Naive thymus-derived CD4-positive, alpha-beta T cell (primary cell): ENCODE measurements at regions not wholly inside any gene's neighbourhood (a gene's known extent, or its start where the extent isn't known, plus 50 kb on each side); places are given as distances from the start of the nearest gene placed in this dataset.
"Not testable (repeated sequence)": the region's sequence is repeated elsewhere in the genome, so short reads cannot be mapped to it uniquely, and the experiment has no call there.

ENCODE experiments used
- ATAC-seq: fragments of 150-1000 bp; cut with Tn5 transposase; 2 replicates; pipeline ENCODE4 v1.10.0; 2021; ENCODE audit warnings: mild to moderate bottlenecking, moderate library complexity
- CTCF ChIA-PET: fragments of 350-600 bp; sonication (Branson Sonifier 250); formaldehyde crosslinking; loops from one replicate; lab custom pipeline; 2021; ENCODE audit warnings: antibody characterized with exemption; lab: Charles Lee
- POLR2A ChIA-PET: fragments of 350-600 bp; sonication (Branson Sonifier 250); formaldehyde crosslinking; loops from one replicate; lab custom pipeline; 2021; ENCODE audit warnings: antibody characterized with exemption, inconsistent platforms; lab: Charles Lee
- DNase-seq, 9 donors: peaks; one replicate each; pipeline versions ENCODE4 v3.0.0 to v3.0.0-alpha.2; 2020 to 2022; ENCODE audit warnings: mixed read lengths in 1 of 9
- H3K27ac ChIP-seq: one replicate; pipeline ENCODE4 v1.7.0; 2013; ENCODE audit warnings: mild to moderate bottlenecking, low read depth, low read length, moderate library complexity
- H3K27me3 ChIP-seq, 2 donors: one replicate each; pipeline ENCODE4 v1.7.0; 2013; ENCODE audit warnings: low read length in 2 of 2, mild to moderate bottlenecking in 2 of 2, moderate library complexity in 2 of 2; ENCODE audit not compliant: control insufficient read depth in 2 of 2, insufficient read depth in 2 of 2
- H3K36me3 ChIP-seq, 3 experiments: 1 replicate in 2 of 3; 2 replicates in 1 of 3; pipeline ENCODE4 v1.7.0; 2013; ENCODE audit warnings: low read length in 3 of 3, mild to moderate bottlenecking in 3 of 3, moderate library complexity in 1 of 3; ENCODE audit not compliant: insufficient read depth in 3 of 3, control insufficient read depth in 2 of 3
- H3K4me1 ChIP-seq, 2 donors: one replicate each; pipeline ENCODE4 v1.7.0; 2013; ENCODE audit warnings: low read length in 2 of 2, mild to moderate bottlenecking in 2 of 2, moderate library complexity in 1 of 2; ENCODE audit not compliant: control insufficient read depth in 2 of 2, insufficient read depth in 2 of 2
- H3K4me3 ChIP-seq: 2 replicates; pipeline ENCODE4 v1.7.0; 2013; ENCODE audit warnings: mild to moderate bottlenecking, low read length
- H3K9me3 ChIP-seq, 3 experiments: 1 replicate in 2 of 3; 2 replicates in 1 of 3; pipeline ENCODE4 v1.7.0; 2013; ENCODE audit warnings: low read length in 3 of 3; ENCODE audit not compliant: control insufficient read depth in 2 of 3
- H3K27ac Mint-ChIP-seq, 9 donors: one replicate each; pipeline ENCODE4 v1.8.0; 2020 to 2022; ENCODE audit warnings: mixed read lengths in 9 of 9, mild to moderate bottlenecking in 8 of 9, moderate library complexity in 5 of 9, inconsistent platforms in 2 of 9
- H3K27me3 Mint-ChIP-seq, 5 donors: one replicate each; pipeline ENCODE4 v1.8.0; 2021 to 2022; ENCODE audit warnings: mixed read lengths in 5 of 5, mild to moderate bottlenecking in 1 of 5
- H3K36me3 Mint-ChIP-seq, 5 donors: one replicate each; pipeline ENCODE4 v1.8.0; 2020 to 2022; ENCODE audit warnings: mixed read lengths in 5 of 5, mild to moderate bottlenecking in 3 of 5, inconsistent platforms in 1 of 5
- H3K4me1 Mint-ChIP-seq, 7 donors: one replicate each; pipeline ENCODE4 v1.8.0; 2020 to 2022; ENCODE audit warnings: mixed read lengths in 7 of 7, mild to moderate bottlenecking in 3 of 7, inconsistent platforms in 1 of 7
- H3K4me3 Mint-ChIP-seq, 10 donors: one replicate each; pipeline ENCODE4 v1.8.0; 2020 to 2022; ENCODE audit warnings: mild to moderate bottlenecking in 10 of 10, mixed read lengths in 10 of 10, moderate library complexity in 6 of 10, inconsistent platforms in 2 of 10
- H3K9me3 Mint-ChIP-seq, 11 donors: one replicate each; pipeline ENCODE4 v1.8.0; 2020 to 2022; ENCODE audit warnings: mixed read lengths in 11 of 11, mild to moderate bottlenecking in 4 of 11, inconsistent platforms in 1 of 11, moderate library complexity in 1 of 11
- intact Hi-C, 2 donors: fragments of 100-400 bp; cut with micrococcal nuclease; formaldehyde crosslinking; loops; one replicate each; pipeline ENCODE4 v1.15.1; 2023

GRCh38 chr4:169934794-169935429 is 91.3 kb downstream of the MFAP3L start:
- ChIA-PET POLR2A (interaction anchor here (0.7 kb wide), 1 partner anchor 788 kb away, joined by 3 read pairs; no protein-coding TSS in a partner anchor), CTCF (no interaction called here)
- intact Hi-C loops = no loop called here
- Mint-ChIP-seq H3K4me3 (no peak overlapping the region), H3K27ac (no peak overlapping the region), H3K36me3 (peaks cover 0 to 4% (median 0%) of the 10 kb centered on the region in 5 donors), H3K4me1 (peaks cover 0 to 4% (median 0%) of the 10 kb centered on the region in 7 donors), H3K9me3 (peaks cover 0 to 3% (median 0%) of the 10 kb centered on the region in 11 donors), H3K27me3 (peaks cover 0 to 5% (median 0%) of the 10 kb centered on the region in 5 donors)
- Histone ChIP-seq H3K36me3 (no peaks in the 10 kb centered on the region), H3K9me3 (no peaks in the 10 kb centered on the region), H3K4me1 (no peaks in the 10 kb centered on the region), H3K4me3 (no peak overlapping the region), H3K27me3 (no peaks in the 10 kb centered on the region), H3K27ac (no peak overlapping the region)
- no peak for ATAC-seq
- DNase-seq = no peak

- H3K36me3 Mint-ChIP-seq = peaks cover 0 to 4% (median 0%) of the 10 kb centered on the region in 5 donors
Measured at GRCh38 chr4:169933531-169933930, 92.7 kb downstream of the MFAP3L start.

GRCh38 chr4:169931964-169932363 is 94.2 kb downstream of the MFAP3L start:
- no peaks in the 10 kb centered on the region for H3K27me3 ChIP-seq
- H3K36me3 ChIP-seq = no peaks in the 10 kb centered on the region
- H3K9me3 Mint-ChIP-seq = peaks cover 0 to 3% (median 0%) of the 10 kb centered on the region in 11 donors
- ChIA-PET CTCF (no interaction called here), POLR2A (no interaction called here)
- H3K9me3 ChIP-seq = no peaks in the 10 kb centered on the region
- no peaks in the 10 kb centered on the region for H3K4me1 Mint-ChIP-seq
- peaks cover 0 to 4% (median 0%) of the 10 kb centered on the region in 5 donors for H3K36me3 Mint-ChIP-seq
- DNase-seq (no peak), ATAC-seq (no peak)
- no peak overlapping the region for H3K27ac Mint-ChIP-seq
- H3K27me3 Mint-ChIP-seq = peaks cover 3 to 9% (median 5%) of the 10 kb centered on the region in 5 donors
- intact Hi-C loops = no loop called here
- no peak overlapping the region for H3K27ac ChIP-seq
- H3K4me1 ChIP-seq = no peaks in the 10 kb centered on the region
- no peak overlapping the region for H3K4me3 Mint-ChIP-seq
- no peak overlapping the region for H3K4me3 ChIP-seq

More at GRCh38 chr4:169933531-169933930, 92.7 kb downstream of the MFAP3L start:
- peaks cover 0 to 3% (median 0%) of the 10 kb centered on the region in 11 donors for H3K9me3 Mint-ChIP-seq
- H3K9me3 ChIP-seq = no peaks in the 10 kb centered on the region
- no peaks in the 10 kb centered on the region for H3K27me3 ChIP-seq
- CTCF ChIA-PET = no interaction called here
- DNase-seq = no peak
- no peaks in the 10 kb centered on the region for H3K36me3 ChIP-seq
- intact Hi-C loops = no loop called here
- ATAC-seq = no peak
- H3K4me3 ChIP-seq = no peak overlapping the region
- H3K27me3 Mint-ChIP-seq = peaks cover 0 to 5% (median 0%) of the 10 kb centered on the region in 5 donors
- no peaks in the 10 kb centered on the region for H3K4me1 ChIP-seq
- H3K4me3 Mint-ChIP-seq = no peak overlapping the region
- H3K4me1 Mint-ChIP-seq = no peaks in the 10 kb centered on the region
- POLR2A ChIA-PET = no interaction called here
- no peak overlapping the region for H3K27ac Mint-ChIP-seq
- no peak overlapping the region for H3K27ac ChIP-seq

GRCh38 chr4:169930755-169931154 is 95.4 kb downstream of the MFAP3L start:
- CTCF ChIA-PET, H3K36me3 Mint-ChIP-seq, H3K4me3 ChIP-seq, H3K36me3 ChIP-seq, H3K27me3 Mint-ChIP-seq, H3K9me3 Mint-ChIP-seq, H3K4me1 Mint-ChIP-seq, H3K27ac Mint-ChIP-seq, ATAC-seq, DNase-seq, H3K27me3 ChIP-seq, H3K9me3 ChIP-seq, H3K4me3 Mint-ChIP-seq, intact Hi-C loops, H3K27ac ChIP-seq, H3K4me1 ChIP-seq: not testable (repeated sequence)
- POLR2A ChIA-PET = interaction anchor here (0.6 kb wide), 1 partner anchor 496 kb away, joined by 3 read pairs; no protein-coding TSS in a partner anchor

GRCh38 chr4:169927280-169927679 is 98.9 kb downstream of the MFAP3L start:
- H3K4me1 ChIP-seq = no peaks in the 10 kb centered on the region
- no peak overlapping the region for H3K27ac Mint-ChIP-seq
- no peaks in the 10 kb centered on the region for H3K4me1 Mint-ChIP-seq
- H3K9me3 Mint-ChIP-seq = peaks cover 0 to 3% (median 0%) of the 10 kb centered on the region in 11 donors
- ChIA-PET POLR2A (no interaction called here), CTCF (no interaction called here)
- no peak overlapping the region for H3K4me3 Mint-ChIP-seq
- peaks cover 0 to 4% (median 0%) of the 10 kb centered on the region in 5 donors for H3K36me3 Mint-ChIP-seq
- no peaks in the 10 kb centered on the region for H3K9me3 ChIP-seq
- H3K4me3 ChIP-seq = no peak overlapping the region
- H3K36me3 ChIP-seq = no peaks in the 10 kb centered on the region
- no peak overlapping the region for H3K27ac ChIP-seq
- H3K27me3 ChIP-seq = no peaks in the 10 kb centered on the region
- H3K27me3 Mint-ChIP-seq = peaks cover 3 to 10% (median 5%) of the 10 kb centered on the region in 5 donors
- intact Hi-C loops = no loop called here
- ATAC-seq (no peak), DNase-seq (no peak)

- ChIA-PET CTCF (no interaction called here), POLR2A (no interaction called here)
- Histone ChIP-seq H3K4me1 (no peaks in the 10 kb centered on the region), H3K4me3 (no peak overlapping the region), H3K36me3 (no peaks in the 10 kb centered on the region), H3K27me3 (no peaks in the 10 kb centered on the region), H3K27ac (no peak overlapping the region), H3K9me3 (no peaks in the 10 kb centered on the region)
- intact Hi-C loops = no loop called here
- Mint-ChIP-seq H3K27me3 (peaks cover 3 to 14% (median 9%) of the 10 kb centered on the region in 5 donors), H3K27ac (no peak overlapping the region), H3K4me1 (no peaks in the 10 kb centered on the region), H3K36me3 (peaks cover 0 to 4% (median 0%) of the 10 kb centered on the region in 5 donors), H3K9me3 (peaks cover 0 to 1% (median 0%) of the 10 kb centered on the region in 11 donors), H3K4me3 (no peak overlapping the region)
- ATAC-seq (no peak), DNase-seq (no peak)
Measured at GRCh38 chr4:169925678-169926077, 100.5 kb downstream of the MFAP3L start.
